Kidney (tissue), 13 donors: ENCODE measurements at regions not wholly inside any gene's neighbourhood (a gene's known extent, or its start where the extent isn't known, plus 50 kb on each side); places are given as distances from the start of the nearest gene placed in this dataset.

Source experiments
- DNase-seq, 5 donors: peaks; one replicate each; pipeline ENCODE4 v3.0.0-alpha.2; 2013 to 2020
- FAIRE-seq: peaks from 2 replicates; lab custom pipeline; 2012; peaks lifted over from hg19 to GRCh38; lab: Jason Lieb, UNC
- H3K27ac ChIP-seq, 2 donors: one replicate each; pipeline ENCODE4 v1.7.0; 2013; ENCODE audit warnings: low read depth in 2 of 2, low read length in 2 of 2, inconsistent platforms in 1 of 2
- H3K27me3 ChIP-seq: one replicate; pipeline ENCODE4 v1.7.1; 2013; ENCODE audit warnings: low read length, inconsistent platforms; ENCODE audit not compliant: control insufficient read depth, insufficient read depth
- H3K36me3 ChIP-seq, 3 donors: one replicate each; pipeline versions ENCODE4 v1.7.0 to v1.7.1; 2013; ENCODE audit warnings: low read length in 3 of 3, control low read depth in 1 of 3, inconsistent platforms in 1 of 3; ENCODE audit not compliant: insufficient read depth in 3 of 3, control insufficient read depth in 2 of 3
- H3K4me1 ChIP-seq, 3 donors: one replicate each; pipeline versions ENCODE4 v1.7.0 to v1.7.1; 2013; ENCODE audit warnings: low read length in 3 of 3, inconsistent platforms in 1 of 3, low read depth in 1 of 3; ENCODE audit not compliant: control insufficient read depth in 2 of 3, insufficient read depth in 2 of 3
- H3K4me3 ChIP-seq, 3 donors: one replicate each; pipeline versions ENCODE4 v1.7.0 to v1.8.1; 2013; ENCODE audit warnings: low read length in 3 of 3, control low read depth in 1 of 3, inconsistent platforms in 1 of 3
- H3K9ac ChIP-seq, 3 donors: one replicate each; pipeline versions ENCODE4 v1.7.0 to v1.7.1; 2013; ENCODE audit warnings: low read length in 3 of 3, control low read depth in 1 of 3, inconsistent platforms in 1 of 3
- H3K9me3 ChIP-seq, 3 donors: one replicate each; pipeline versions ENCODE4 v1.7.0 to v1.7.1; 2013; ENCODE audit warnings: low read length in 3 of 3, control low read depth in 1 of 3, inconsistent platforms in 1 of 3; ENCODE audit not compliant: control insufficient read depth in 2 of 3, insufficient read depth in 1 of 3
- CTCF ChIP-seq: IDR thresholded peaks from 3 replicates; pipeline ENCODE4 v1.5.1; 2012; ENCODE audit warnings: mild to moderate bottlenecking, moderate library complexity, borderline replicate concordance; ENCODE audit not compliant: insufficient read depth; ENCODE audit errors: extremely low read depth
- intact Hi-C: fragments of 100-400 bp; cut with DNase I; formaldehyde crosslinking; loops from one replicate; pipeline ENCODE4 v1.11.1; 2022
- donor health status: control.
- donor health status: control.
- donor health status: control.
- donor health status: control.
- donor health status: control.
- donor health status: DM: yes; HTN: yes; CAD: no.
- donor health status: Normal renal cell carcinoma (clear cell type).

GRCh38 chr6:126526996-126527606 lies 187.2 kb downstream of the CENPW start:
- Histone ChIP-seq H3K9ac (no peak overlapping the region), H3K27me3 (no peaks in the 10 kb centered on the region), H3K4me3 (no peak overlapping the region), H3K36me3 (no peaks in the 10 kb centered on the region), H3K9me3 (no peaks in the 10 kb centered on the region), H3K27ac (no peak overlapping the region), H3K4me1 (no peaks in the 10 kb centered on the region)
- no peak for DNase-seq
- FAIRE-seq: no peak
- intact Hi-C loops: no loop called here
- TF ChIP-seq CTCF: no peak

- TF ChIP-seq CTCF: no peak
- peak in 2 of 5 donors; percentile 12 to 33 for DNase-seq
- no peaks in the 10 kb centered on the region for H3K36me3 ChIP-seq
- H3K4me1 ChIP-seq: no peaks in the 10 kb centered on the region
- intact Hi-C loops: no loop called here
- no peak overlapping the region for H3K9ac ChIP-seq
- FAIRE-seq: peak; percentile 17
- no peak overlapping the region for H3K4me3 ChIP-seq
- no peaks in the 10 kb centered on the region for H3K27me3 ChIP-seq
- H3K9me3 ChIP-seq: no peaks in the 10 kb centered on the region
- no peak overlapping the region for H3K27ac ChIP-seq
These were observed 189.9 kb downstream of the CENPW start for GRCh38 chr6:126529637-126530362.

GRCh38 chr6:126530775-126531174 lies 190.9 kb downstream of the CENPW start:
- no peak for FAIRE-seq
- DNase-seq: peak in 1 of 5 donors; percentile 55
- no peaks in the 10 kb centered on the region for H3K4me1 ChIP-seq

More at GRCh38 chr6:126530775-126531174, 190.9 kb downstream of the CENPW start:
- Histone ChIP-seq H3K36me3 (no peaks in the 10 kb centered on the region), H3K9me3 (no peaks in the 10 kb centered on the region), H3K27me3 (no peaks in the 10 kb centered on the region), H3K4me3 (no peak overlapping the region), H3K27ac (no peak overlapping the region), H3K9ac (no peak overlapping the region)
- no peak for TF ChIP-seq CTCF
- intact Hi-C loops: no loop called here
